ENCODE measurements at regions not wholly inside any gene's neighbourhood (a gene's known extent, or its start where the extent isn't known, plus 50 kb on each side); places are given as distances from the start of the nearest gene placed in this dataset.

DNA sequence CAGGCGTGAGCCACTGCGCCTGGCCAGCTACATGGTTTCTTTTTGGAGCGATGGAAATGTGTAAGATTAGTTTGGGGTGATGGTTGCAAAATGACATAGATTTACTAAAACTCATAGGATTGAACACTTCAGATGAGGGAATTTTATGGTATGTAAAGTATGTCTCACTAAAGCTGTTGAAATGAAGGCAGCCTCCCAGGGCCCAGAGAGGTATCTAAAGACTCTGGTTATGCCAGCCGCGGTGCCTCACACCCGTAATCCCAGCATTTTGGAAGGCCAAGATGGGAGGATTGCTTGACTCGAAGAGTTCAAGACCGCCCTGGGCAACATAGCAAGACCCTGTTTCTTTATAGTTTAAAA is 254.9 kb downstream of the PARN start:
- TF ChIP-seq, protein P1, sequence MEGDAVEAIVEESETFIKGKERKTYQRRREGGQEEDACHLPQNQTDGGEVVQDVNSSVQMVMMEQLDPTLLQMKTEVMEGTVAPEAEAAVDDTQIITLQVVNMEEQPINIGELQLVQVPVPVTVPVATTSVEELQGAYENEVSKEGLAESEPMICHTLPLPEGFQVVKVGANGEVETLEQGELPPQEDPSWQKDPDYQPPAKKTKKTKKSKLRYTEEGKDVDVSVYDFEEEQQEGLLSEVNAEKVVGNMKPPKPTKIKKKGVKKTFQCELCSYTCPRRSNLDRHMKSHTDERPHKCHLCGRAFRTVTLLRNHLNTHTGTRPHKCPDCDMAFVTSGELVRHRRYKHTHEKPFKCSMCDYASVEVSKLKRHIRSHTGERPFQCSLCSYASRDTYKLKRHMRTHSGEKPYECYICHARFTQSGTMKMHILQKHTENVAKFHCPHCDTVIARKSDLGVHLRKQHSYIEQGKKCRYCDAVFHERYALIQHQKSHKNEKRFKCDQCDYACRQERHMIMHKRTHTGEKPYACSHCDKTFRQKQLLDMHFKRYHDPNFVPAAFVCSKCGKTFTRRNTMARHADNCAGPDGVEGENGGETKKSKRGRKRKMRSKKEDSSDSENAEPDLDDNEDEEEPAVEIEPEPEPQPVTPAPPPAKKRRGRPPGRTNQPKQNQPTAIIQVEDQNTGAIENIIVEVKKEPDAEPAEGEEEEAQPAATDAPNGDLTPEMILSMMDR (IDR thresholded peaks at IDR 0.05), result no peak
- TF ChIP-seq POLR2A (IDR thresholded peaks at IDR 0.05), result no peak
